ENCODE measurements at regions not wholly inside any gene's neighbourhood (a gene's known extent, or its start where the extent isn't known, plus 50 kb on each side); places are given as distances from the start of the nearest gene placed in this dataset.

GRCh38 chr15:46580487-46580886, 945.7 kb downstream of the SQOR start:
- H3K4me3 ChIP-seq: no peak overlapping the region
- no peak for DNase-seq (ENCODE audit: low read depth in 1 of 2, low spot score in 1 of 2)
- H3K27ac ChIP-seq: no peak overlapping the region
- no peaks in the 10 kb centered on the region for H3K27me3 ChIP-seq
- H3K4me1 ChIP-seq (ENCODE audit: low read depth): no peaks in the 10 kb centered on the region
- H3K9me3 ChIP-seq (ENCODE audit: low read depth): no peaks in the 10 kb centered on the region
- TF ChIP-seq, protein P1, sequence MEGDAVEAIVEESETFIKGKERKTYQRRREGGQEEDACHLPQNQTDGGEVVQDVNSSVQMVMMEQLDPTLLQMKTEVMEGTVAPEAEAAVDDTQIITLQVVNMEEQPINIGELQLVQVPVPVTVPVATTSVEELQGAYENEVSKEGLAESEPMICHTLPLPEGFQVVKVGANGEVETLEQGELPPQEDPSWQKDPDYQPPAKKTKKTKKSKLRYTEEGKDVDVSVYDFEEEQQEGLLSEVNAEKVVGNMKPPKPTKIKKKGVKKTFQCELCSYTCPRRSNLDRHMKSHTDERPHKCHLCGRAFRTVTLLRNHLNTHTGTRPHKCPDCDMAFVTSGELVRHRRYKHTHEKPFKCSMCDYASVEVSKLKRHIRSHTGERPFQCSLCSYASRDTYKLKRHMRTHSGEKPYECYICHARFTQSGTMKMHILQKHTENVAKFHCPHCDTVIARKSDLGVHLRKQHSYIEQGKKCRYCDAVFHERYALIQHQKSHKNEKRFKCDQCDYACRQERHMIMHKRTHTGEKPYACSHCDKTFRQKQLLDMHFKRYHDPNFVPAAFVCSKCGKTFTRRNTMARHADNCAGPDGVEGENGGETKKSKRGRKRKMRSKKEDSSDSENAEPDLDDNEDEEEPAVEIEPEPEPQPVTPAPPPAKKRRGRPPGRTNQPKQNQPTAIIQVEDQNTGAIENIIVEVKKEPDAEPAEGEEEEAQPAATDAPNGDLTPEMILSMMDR (IDR thresholded peaks at IDR 0.05; ENCODE audit: low read depth, low read length): no peak
- H3K36me3 ChIP-seq: no peaks in the 10 kb centered on the region

DNA sequence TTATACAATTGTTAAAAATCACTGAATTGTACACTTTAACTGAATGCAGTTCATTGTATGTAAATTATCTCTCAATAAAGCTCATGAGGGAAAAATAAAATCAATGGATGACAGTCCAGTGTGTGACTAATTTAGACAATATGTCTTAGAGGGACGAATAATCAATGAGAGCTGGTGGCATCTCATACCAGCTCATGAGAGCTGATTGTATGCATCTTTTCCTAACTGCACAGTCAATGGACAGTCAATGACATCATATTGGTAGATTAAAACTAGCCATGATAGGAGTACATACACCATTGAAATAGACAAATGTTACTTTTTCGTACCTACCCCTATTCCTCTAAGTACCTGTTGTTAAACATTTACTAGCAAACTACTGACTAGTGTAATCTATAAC, 946.1 kb downstream of the SQOR start:
- Histone ChIP-seq H3K4me1 (ENCODE audit: low read depth) (no peaks in the 10 kb centered on the region), H3K27ac (no peak overlapping the region), H3K36me3 (no peaks in the 10 kb centered on the region), H3K9me3 (ENCODE audit: low read depth) (no peaks in the 10 kb centered on the region), H3K4me3 (no peak overlapping the region), H3K27me3 (no peaks in the 10 kb centered on the region)
- DNase-seq (ENCODE audit: low read depth in 1 of 2, low spot score in 1 of 2): no peak
- TF ChIP-seq, protein P1 (IDR thresholded peaks at IDR 0.05; ENCODE audit: low read depth, low read length): no peak

DNA sequence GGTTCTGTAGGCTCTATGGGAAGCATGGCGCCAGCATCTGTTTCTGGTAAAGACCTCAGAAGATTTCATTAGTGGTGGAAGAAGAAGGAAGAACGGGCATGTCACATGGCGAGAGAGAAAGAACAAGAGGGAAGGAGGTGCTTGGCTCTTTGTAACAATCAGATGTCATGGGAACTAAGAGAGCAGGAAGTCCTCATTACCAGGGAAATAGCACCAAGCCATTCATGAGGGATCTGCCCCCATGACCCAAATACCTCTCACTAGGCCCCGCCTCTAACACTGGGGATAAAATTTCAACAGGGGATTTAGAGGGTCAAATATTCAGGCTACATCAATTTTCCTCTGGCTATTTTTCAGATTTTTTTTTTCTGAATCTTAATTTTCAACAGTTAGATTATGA, 954.3 kb downstream of the SQOR start:
- no peak for DNase-seq (ENCODE audit: low read depth in 1 of 2, low spot score in 1 of 2)
- TF ChIP-seq, protein P1 (IDR thresholded peaks at IDR 0.05; ENCODE audit: low read depth, low read length): no peak
- Histone ChIP-seq H3K9me3 (ENCODE audit: low read depth) (no peaks in the 10 kb centered on the region), H3K27ac (no peak overlapping the region), H3K27me3 (no peaks in the 10 kb centered on the region), H3K4me1 (ENCODE audit: low read depth) (no peaks in the 10 kb centered on the region), H3K36me3 (no peaks in the 10 kb centered on the region), H3K4me3 (no peak overlapping the region)

DNA sequence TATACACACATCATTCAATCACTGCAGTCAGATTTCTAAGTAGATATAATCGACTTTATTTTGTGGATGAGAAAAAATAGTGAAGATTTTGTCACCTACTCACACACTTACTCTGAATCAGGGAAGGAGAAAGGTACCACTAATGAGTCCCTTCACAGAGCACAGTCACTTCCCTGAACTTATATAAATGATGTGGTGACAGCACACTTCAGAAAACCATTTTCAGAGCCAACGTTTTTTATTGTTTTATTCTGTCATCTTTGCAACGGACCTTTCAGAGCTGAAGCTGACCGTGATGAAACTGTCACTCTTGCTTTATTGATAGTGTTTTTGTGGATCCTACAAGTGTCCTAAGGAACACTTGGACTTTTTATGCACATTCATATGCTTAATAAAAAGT, 956.6 kb downstream of the SQOR start:
- Histone ChIP-seq H3K4me1 (ENCODE audit: low read depth) (no peaks in the 10 kb centered on the region), H3K27me3 (no peaks in the 10 kb centered on the region), H3K9me3 (ENCODE audit: low read depth) (no peaks in the 10 kb centered on the region), H3K27ac (no peak overlapping the region), H3K4me3 (no peak overlapping the region), H3K36me3 (no peaks in the 10 kb centered on the region)
- TF ChIP-seq, protein P1 (IDR thresholded peaks at IDR 0.05; ENCODE audit: low read depth, low read length): no peak
- DNase-seq (ENCODE audit: low read depth in 1 of 2, low spot score in 1 of 2): no peak

GRCh38 chr15:46595016-46595415, 960.2 kb downstream of the SQOR start:
- H3K4me3 ChIP-seq: no peak overlapping the region

More at GRCh38 chr15:46595016-46595415, 960.2 kb downstream of the SQOR start:
- Histone ChIP-seq H3K9me3 (ENCODE audit: low read depth) (no peaks in the 10 kb centered on the region), H3K36me3 (no peaks in the 10 kb centered on the region), H3K4me1 (ENCODE audit: low read depth) (no peaks in the 10 kb centered on the region), H3K27me3 (no peaks in the 10 kb centered on the region), H3K27ac (no peak overlapping the region)
- no peak for DNase-seq (ENCODE audit: low read depth in 1 of 2, low spot score in 1 of 2)
- TF ChIP-seq, protein P1 (IDR thresholded peaks at IDR 0.05; ENCODE audit: low read depth, low read length): no peak
